H1 (cell line): ENCODE measurements at regions not wholly inside any gene's neighbourhood (a gene's known extent, or its start where the extent isn't known, plus 50 kb on each side); places are given as distances from the start of the nearest gene placed in this dataset.

ENCODE experiments used
- ASH2L ChIP-seq: fragments of 200-600, 300-600 bp; sonication (generic); IDR thresholded peaks from one replicate; pipeline ENCODE4 v1.7.1; 2017; ENCODE audit warnings: low read length
- BCL11A ChIP-seq, 2 experiments: IDR thresholded peaks; one replicate each; pipeline ENCODE4 v1.6.1; 2011; ENCODE audit warnings: low read depth in 2 of 2, low read length in 2 of 2, mild to moderate bottlenecking in 2 of 2
- EZH2 ChIP-seq: fragments of 200-600 bp; sonication (generic); IDR thresholded peaks from 2 replicates; pipeline ENCODE4 v1.7.1; 2012; ENCODE audit warnings: low read depth, mild to moderate bottlenecking, moderate library complexity, low read length, inconsistent platforms; ENCODE audit not compliant: severe bottlenecking
- NANOG ChIP-seq: IDR thresholded peaks from 2 replicates; pipeline ENCODE4 v1.6.1; 2011; ENCODE audit warnings: low read length, low read depth, mild to moderate bottlenecking, inconsistent platforms; ENCODE audit not compliant: insufficient read depth, poor library complexity, severe bottlenecking
- POU5F1 ChIP-seq: IDR thresholded peaks from 2 replicates; pipeline ENCODE4 v1.6.1; 2011; ENCODE audit warnings: low read depth, mild to moderate bottlenecking, low read length, moderate library complexity
- RFX5 ChIP-seq: IDR thresholded peaks from 2 replicates; pipeline ENCODE4 v1.6.1; 2011; ENCODE audit warnings: low read depth, low read length, improper control_type of control experiment, borderline replicate concordance
- SP1 ChIP-seq: IDR thresholded peaks from 2 replicates; pipeline ENCODE4 v1.6.1; 2011; ENCODE audit warnings: low read depth, low read length
- TAF7 ChIP-seq: optimal IDR thresholded peaks from 2 replicates; pipeline ENCODE3; 2011; ENCODE audit warnings: low read depth, mild to moderate bottlenecking, inconsistent platforms, low read length, moderate library complexity, borderline replicate concordance

DNA sequence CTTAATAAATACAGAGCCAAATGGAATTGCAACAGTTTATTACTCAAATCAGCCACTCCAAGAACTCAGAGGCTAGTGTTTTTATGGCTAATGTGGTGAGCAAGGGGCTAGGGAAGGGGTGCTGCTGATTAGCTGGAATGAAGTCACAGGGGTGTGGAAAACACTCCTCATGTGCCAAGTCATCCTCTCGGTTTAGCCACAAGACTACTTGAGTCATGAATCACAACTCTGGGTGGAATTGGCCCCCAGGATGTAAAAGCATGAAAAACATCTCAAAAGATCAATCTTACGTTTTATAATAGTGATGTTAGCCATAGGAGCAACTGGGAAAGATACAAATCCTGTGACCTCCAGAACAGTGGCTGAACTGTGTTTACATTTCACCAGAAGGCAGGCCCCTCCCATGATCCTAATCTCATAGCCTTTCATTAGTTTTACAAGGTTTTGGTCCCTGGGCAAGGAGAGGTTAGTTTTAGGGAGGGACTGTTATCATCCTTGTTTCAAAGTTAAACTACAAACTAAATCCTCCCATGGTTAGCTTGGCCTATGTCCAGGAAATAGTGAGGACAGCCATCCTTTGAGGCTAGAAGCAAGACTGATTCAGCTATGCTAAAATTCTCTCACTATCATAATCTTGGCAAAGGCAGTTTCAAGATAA, 2020.1 kb upstream of the PCDH20 start (continued):
- TF ChIP-seq TAF7 = no peak
- TF ChIP-seq EZH2 = no peak
- TF ChIP-seq NANOG = no peak
- TF ChIP-seq POU5F1 = no peak
- no peak for TF ChIP-seq BCL11A (IDR thresholded peaks at IDR 0.05; ENCODE audit: low read depth in 2 of 2, low read length in 2 of 2)
- TF ChIP-seq ASH2L = no peak
- no peak for TF ChIP-seq SP1
- no peak for TF ChIP-seq RFX5
